ENCODE measurements at regions not wholly inside any gene's neighbourhood (a gene's known extent, or its start where the extent isn't known, plus 50 kb on each side); places are given as distances from the start of the nearest gene placed in this dataset.
"Not testable (repeated sequence)": the region's sequence is repeated elsewhere in the genome, so short reads cannot be mapped to it uniquely, and the experiment has no call there.

GRCh38 chr10:125243532-125244253 lies 83.3 kb upstream of the CTBP2 start:
- no peak for TF ChIP-seq CTCF (IDR thresholded peaks at IDR 0.05; ENCODE audit: low read depth, low read length, missing control alignments)
- H3K27ac ChIP-seq, result no peak overlapping the region
- no peak overlapping the region for H3K4me3 ChIP-seq (ENCODE audit: low read depth, low read length)
- DNase-seq, result no peak
- H3K27me3 ChIP-seq (replicated peaks), result no peaks in the 10 kb centered on the region
- in situ Hi-C loops (cut with HindIII; ENCODE audit: low pct_ligation_motif_present, low sequenced_read_pairs), result no loop called here
- no peaks in the 10 kb centered on the region for H3K36me3 ChIP-seq (replicated peaks)

- Histone ChIP-seq H3K27ac (no peak overlapping the region), H3K4me3 (ENCODE audit: low read depth, low read length) (no peak overlapping the region), H3K27me3 (replicated peaks) (no peaks in the 10 kb centered on the region), H3K36me3 (replicated peaks) (no peaks in the 10 kb centered on the region)
- DNase-seq, result no peak
- no peak for TF ChIP-seq CTCF (IDR thresholded peaks at IDR 0.05; ENCODE audit: low read depth, low read length, missing control alignments)
- in situ Hi-C loops (cut with HindIII; ENCODE audit: low pct_ligation_motif_present, low sequenced_read_pairs), result no loop called here
Measured at GRCh38 chr10:125238682-125239081, 78.3 kb upstream of the CTBP2 start.

GRCh38 chr10:125236091-125236490 lies 75.7 kb upstream of the CTBP2 start:
- Histone ChIP-seq H3K36me3 (replicated peaks) (no peaks in the 10 kb centered on the region), H3K27me3 (replicated peaks) (no peaks in the 10 kb centered on the region), H3K27ac (no peak overlapping the region), H3K4me3 (ENCODE audit: low read depth, low read length) (no peak overlapping the region)
- no peak for TF ChIP-seq CTCF (IDR thresholded peaks at IDR 0.05; ENCODE audit: low read depth, low read length, missing control alignments)
- in situ Hi-C loops (cut with HindIII; ENCODE audit: low pct_ligation_motif_present, low sequenced_read_pairs), result no loop called here
- DNase-seq, result no peak

- Histone ChIP-seq H3K27ac (no peak overlapping the region), H3K4me3 (ENCODE audit: low read depth, low read length) (no peak overlapping the region), H3K27me3 (replicated peaks) (no peaks in the 10 kb centered on the region), H3K36me3 (replicated peaks) (no peaks in the 10 kb centered on the region)
- in situ Hi-C loops (cut with HindIII; ENCODE audit: low pct_ligation_motif_present, low sequenced_read_pairs), result no loop called here
- DNase-seq, result no peak
- no peak for TF ChIP-seq CTCF (IDR thresholded peaks at IDR 0.05; ENCODE audit: low read depth, low read length, missing control alignments)
Measured at GRCh38 chr10:125235093-125236069, 75.0 kb upstream of the CTBP2 start.

- in situ Hi-C loops (cut with HindIII; ENCODE audit: low pct_ligation_motif_present, low sequenced_read_pairs); H3K27me3 ChIP-seq (replicated peaks); H3K4me3 ChIP-seq (ENCODE audit: low read depth, low read length); H3K36me3 ChIP-seq (replicated peaks); H3K27ac ChIP-seq: not testable (repeated sequence)
- DNase-seq, result peak; percentile 43
Measured at GRCh38 chr10:125234576-125234975, 74.2 kb upstream of the CTBP2 start.

- no peak for DNase-seq
- no peaks in the 10 kb centered on the region for H3K36me3 ChIP-seq (replicated peaks)
- no peak for TF ChIP-seq CTCF (IDR thresholded peaks at IDR 0.05; ENCODE audit: low read depth, low read length, missing control alignments)
- no peaks in the 10 kb centered on the region for H3K27me3 ChIP-seq (replicated peaks)
- H3K4me3 ChIP-seq (ENCODE audit: low read depth, low read length), result no peak overlapping the region
- H3K27ac ChIP-seq, result no peak overlapping the region
- in situ Hi-C loops (cut with HindIII; ENCODE audit: low pct_ligation_motif_present, low sequenced_read_pairs), result no loop called here
Measured at GRCh38 chr10:125233726-125234125, 73.4 kb upstream of the CTBP2 start.
